Mononuclear cell (primary cell): ENCODE measurements at regions not wholly inside any gene's neighbourhood (a gene's known extent, or its start where the extent isn't known, plus 50 kb on each side); places are given as distances from the start of the nearest gene placed in this dataset.

Experiments used
- H3K27me3 ChIP-seq: 2 replicates; pipeline ENCODE4 v1.6.0; 2011; ENCODE audit warnings: low read length, control low read depth; ENCODE audit not compliant: insufficient read depth
- H3K4me1 ChIP-seq: 2 replicates; pipeline ENCODE4 v1.5.1; 2011; ENCODE audit warnings: mild to moderate bottlenecking, low read length, control low read depth; ENCODE audit not compliant: insufficient read depth
- H3K4me3 ChIP-seq: 2 replicates; pipeline ENCODE4 v1.5.1; 2011; ENCODE audit warnings: mild to moderate bottlenecking, low read length, moderate library complexity
- H3K9me3 ChIP-seq: 2 replicates; pipeline ENCODE4 v1.5.1; 2011; ENCODE audit warnings: low read depth, mild to moderate bottlenecking, control low read depth, low read length

DNA sequence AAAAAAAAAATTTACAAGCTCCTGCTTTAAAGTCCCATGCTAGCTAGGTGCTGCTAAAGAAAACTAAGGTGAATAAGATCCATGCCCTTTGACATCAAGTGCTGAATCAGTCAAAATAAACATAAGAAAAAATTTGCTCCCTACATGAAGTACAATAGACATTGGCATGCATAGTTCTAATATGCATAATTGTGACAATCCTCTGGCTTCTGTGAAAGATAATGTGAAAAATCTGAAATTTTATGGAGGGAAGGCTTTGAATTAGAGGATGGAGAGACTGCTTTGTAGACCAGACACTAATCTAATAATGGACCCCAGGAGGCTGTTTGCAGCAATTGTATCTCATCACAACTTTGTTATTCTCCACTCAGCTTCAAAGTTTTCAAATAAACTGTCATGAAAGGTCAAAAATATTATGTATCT is 127.9 kb upstream of the CDK1 start:
- Histone ChIP-seq H3K4me1 (no peaks in the 10 kb centered on the region), H3K4me3 (no peak overlapping the region)

DNA sequence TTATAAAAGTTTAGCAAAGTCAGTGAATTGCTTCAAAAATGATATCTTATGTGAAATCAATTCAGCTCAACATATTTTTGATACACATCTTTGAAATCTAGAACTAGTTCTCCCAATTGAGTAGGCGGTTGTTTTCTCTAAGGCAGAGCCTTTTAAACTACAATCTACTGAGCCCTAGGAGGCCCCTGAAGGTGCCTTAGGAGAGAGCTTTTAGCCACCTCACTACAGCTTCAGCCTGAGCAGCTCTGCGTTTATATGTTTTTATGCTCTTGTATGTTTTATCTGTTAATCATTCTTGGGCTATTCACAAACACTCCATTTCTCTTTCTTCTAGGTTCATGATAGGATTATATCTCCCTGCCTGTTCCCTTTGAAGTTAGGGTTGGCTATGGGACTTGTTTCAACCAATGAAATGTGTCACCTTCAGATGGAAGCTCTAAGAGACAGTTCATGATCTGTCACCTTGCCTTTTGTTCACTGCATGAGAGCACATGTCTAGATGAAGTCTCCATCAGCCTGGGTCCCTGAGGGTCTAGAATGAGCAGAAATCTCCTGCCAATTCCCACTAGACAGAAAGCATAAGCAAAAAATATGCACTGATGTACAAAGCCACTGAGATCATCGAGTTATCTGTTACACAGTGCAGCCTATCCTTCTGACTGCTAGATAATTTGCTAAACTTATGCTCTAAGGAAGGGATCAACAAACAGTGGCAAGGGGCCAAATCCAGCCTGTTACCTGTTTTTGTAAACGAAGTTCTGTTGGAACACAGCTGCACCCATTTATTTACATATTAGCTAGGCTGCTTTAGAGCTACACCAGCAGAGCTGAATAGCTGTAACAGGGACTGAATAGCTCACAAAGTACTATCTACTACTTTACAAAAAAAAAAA is 128.5 kb upstream of the CDK1 start:
- no peak overlapping the region for H3K4me3 ChIP-seq
- no peaks in the 10 kb centered on the region for H3K27me3 ChIP-seq
- H3K4me1 ChIP-seq, result no peaks in the 10 kb centered on the region

More for the DNA sequence above, 127.9 kb upstream of the CDK1 start:
- Histone ChIP-seq H3K27me3 (no peaks in the 10 kb centered on the region), H3K9me3 (no peaks in the 10 kb centered on the region)

DNA sequence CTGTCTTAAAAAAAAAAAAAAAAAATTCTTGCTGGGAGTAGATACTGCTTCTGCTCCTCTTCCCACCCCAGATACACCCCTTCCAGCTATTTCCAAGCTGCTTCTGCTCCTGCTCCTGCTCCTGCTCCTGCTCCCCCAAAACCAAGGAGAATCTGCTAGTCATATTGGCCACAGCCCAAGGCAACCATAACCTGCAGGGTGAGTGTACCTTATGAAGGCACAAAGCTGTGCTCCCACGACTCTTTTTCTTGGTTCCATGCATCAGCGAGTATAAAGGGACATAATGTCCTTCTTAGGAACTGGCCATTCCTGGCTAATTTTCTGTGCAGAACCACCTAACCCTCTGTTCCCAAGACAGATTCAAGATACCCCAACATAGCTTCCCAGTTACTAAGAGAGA is 129.5 kb upstream of the CDK1 start:
- Histone ChIP-seq H3K9me3 (no peaks in the 10 kb centered on the region), H3K4me1 (no peaks in the 10 kb centered on the region), H3K27me3 (no peaks in the 10 kb centered on the region), H3K4me3 (no peak overlapping the region)

More for the DNA sequence above, 128.5 kb upstream of the CDK1 start:
- no peaks in the 10 kb centered on the region for H3K9me3 ChIP-seq

DNA sequence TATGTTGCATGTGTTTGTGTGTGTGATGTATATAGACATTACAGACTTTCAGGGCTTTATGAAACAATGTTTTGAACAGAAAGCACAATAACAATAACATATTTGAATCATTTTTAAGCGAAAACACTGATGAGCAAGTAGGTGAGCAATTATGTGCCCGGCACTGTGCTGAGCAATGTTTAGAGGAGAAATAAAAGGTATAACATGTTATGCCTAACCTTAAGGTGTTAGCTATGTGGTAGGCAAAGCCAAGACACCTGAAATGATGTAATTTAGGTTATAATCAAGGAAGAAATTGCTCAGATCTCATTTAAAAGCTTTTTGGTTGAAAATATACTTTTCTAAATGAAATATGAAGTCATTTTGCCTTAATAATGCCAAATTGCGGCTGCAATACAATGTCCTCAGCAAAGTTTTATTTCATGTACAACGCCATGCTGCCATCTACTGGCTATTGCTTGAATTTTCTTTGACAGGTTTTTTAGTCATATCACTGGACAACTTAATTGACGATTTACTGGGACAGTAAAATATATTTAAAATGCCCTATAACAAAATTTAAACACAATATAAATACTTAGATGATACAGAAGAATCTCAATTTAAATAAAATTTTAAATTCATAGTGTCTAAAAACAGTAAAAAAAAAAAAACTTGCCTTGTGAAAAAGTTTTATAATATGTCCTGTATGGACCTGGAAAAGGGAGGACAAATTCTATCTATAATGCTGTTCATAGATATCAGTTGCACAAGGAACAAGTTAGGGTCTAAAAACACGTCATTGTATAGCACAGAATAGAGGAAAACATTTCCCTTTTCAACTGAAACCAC is 131.1 kb upstream of the CDK1 start:
- Histone ChIP-seq H3K9me3 (no peaks in the 10 kb centered on the region), H3K4me1 (no peaks in the 10 kb centered on the region), H3K4me3 (no peak overlapping the region), H3K27me3 (no peaks in the 10 kb centered on the region)

DNA sequence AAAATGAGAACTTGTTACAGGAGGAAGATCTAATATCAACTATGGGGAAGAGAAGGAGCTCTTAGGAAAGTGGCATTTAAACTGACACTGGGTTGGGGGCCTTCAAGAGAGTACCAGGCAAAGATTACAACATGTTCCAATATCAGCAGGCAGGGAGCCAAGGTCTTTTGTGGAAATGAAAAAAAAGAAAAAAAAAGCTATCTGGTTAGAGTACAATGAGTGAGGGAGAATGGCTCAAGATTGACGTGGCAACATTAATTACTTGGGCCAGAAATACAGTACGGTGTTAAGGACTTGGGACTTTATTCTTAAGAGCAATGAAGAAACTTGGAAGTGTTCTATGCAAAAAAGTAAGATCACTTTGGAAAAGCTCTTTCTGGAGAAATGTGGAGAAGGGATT is 132.3 kb upstream of the CDK1 start:
- no peaks in the 10 kb centered on the region for H3K4me1 ChIP-seq
- no peaks in the 10 kb centered on the region for H3K9me3 ChIP-seq
- no peaks in the 10 kb centered on the region for H3K27me3 ChIP-seq
- H3K4me3 ChIP-seq, result no peak overlapping the region

DNA sequence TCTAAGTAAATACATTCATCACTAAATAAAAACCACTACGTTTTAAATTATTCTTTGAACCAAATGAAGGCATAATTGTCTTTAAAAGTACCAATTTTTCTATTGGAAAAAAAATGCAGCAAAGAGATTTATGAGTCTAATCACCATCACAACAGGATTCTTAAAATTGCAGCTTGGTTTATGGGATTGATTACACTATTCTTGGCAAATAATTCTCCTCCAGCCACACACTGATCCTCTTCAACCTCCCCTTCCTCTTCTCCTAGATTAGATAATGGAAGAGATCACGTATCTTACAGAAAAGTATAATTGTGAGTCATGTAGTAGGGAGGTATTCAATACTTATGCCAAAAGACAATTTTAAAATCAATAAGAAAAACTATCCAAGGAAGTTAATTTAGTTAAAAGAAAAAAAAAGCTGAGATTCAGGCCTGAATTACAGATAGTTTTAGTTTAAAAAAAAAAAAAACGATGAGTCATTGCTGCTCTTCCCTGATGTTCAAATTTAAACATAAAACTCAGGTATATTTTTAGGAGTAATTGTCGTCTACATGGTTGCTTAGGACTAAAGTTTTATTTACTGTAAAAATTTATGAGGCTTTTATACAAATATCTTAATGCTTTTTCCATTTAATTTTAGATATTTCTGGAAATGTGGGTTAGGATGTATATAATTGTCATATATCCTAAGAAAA is 133.7 kb upstream of the CDK1 start:
- H3K4me3 ChIP-seq, result no peak overlapping the region

DNA sequence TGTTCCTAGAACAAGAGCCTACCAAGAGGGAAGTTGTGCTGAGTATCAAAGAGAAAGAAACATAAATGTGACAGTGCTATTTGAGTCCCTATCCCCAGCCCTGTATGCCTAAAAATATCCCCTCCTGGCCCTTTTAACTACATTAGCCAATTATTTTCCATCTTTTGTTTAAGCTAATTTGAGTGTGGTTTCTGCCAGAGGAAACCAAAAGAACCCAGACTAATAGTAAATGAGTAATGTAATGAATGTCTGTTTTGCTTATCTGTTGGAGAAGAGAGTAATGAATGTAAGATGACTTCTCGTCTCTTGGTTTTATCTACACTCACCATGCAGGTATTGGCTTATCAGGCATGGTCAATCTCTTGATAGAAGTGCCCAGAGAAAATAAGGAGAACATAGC is 134.4 kb upstream of the CDK1 start:
- no peaks in the 10 kb centered on the region for H3K27me3 ChIP-seq
- H3K9me3 ChIP-seq, result no peaks in the 10 kb centered on the region
- H3K4me3 ChIP-seq, result no peak overlapping the region
- no peaks in the 10 kb centered on the region for H3K4me1 ChIP-seq

More for the DNA sequence above, 133.7 kb upstream of the CDK1 start:
- Histone ChIP-seq H3K9me3 (no peaks in the 10 kb centered on the region), H3K27me3 (no peaks in the 10 kb centered on the region), H3K4me1 (no peaks in the 10 kb centered on the region)

DNA sequence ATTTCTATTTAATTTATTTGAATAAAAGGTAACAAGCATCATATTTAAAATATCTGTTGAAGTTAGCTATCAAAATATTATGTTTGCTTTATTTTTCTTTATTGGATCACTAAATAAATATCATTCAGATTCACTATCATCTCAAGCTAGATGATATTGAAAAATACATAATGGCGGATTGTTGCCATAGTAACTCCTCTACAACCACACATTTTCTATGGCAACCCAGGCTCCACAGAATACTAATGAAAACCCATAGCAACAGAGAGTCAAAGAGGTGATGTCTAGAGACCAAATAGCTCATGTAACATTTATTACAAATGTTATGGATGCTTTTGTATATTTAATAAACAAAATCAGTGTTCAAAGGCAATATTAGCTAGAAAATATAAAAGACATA is 148.9 kb upstream of the CDK1 start:
- no peaks in the 10 kb centered on the region for H3K4me1 ChIP-seq
- no peaks in the 10 kb centered on the region for H3K27me3 ChIP-seq
- no peak overlapping the region for H3K4me3 ChIP-seq
- no peaks in the 10 kb centered on the region for H3K9me3 ChIP-seq

DNA sequence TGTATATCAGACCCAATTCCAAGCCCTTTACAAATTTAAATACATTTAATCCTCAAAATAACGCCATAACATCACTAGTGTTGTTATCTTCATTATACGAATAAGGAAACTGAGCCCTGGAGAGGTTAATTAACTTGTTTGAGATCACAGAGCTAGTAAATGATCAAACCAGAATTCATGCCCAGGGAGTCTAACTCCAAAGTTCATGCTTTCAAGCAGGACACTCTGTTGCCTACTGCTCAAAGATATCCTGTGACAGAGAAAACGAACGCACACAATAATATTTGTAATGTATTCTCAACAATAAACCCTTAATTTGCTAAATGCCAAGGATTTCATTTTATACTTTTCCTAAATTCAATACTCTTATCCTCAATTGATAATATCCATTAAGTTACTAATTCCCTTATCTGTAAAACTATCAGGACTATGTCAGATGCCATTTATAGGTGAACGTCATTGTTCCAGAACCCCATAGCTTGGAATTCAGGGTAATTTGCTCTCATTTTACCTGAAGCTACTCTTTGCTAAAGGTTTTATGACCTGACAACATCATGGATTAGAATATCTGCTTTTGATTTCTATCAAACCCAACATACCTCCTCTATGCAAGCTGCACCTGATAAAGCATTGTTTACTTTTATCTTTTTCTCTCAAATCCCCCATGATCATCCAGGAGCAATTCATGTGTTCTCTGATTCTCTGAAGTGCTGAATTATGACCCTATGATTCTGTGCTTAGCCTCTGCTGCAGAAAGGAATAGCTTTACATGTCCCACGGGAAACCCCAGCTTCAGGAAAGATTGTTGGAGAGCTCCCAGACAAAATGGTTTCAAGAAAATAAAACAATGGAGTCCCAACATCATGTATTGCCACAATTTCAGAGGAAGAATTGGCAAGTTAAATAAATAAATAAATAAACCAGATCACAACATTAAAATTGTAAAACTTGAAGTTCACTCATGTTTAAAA is 150.2 kb upstream of the CDK1 start:
- no peaks in the 10 kb centered on the region for H3K4me1 ChIP-seq
- no peaks in the 10 kb centered on the region for H3K27me3 ChIP-seq
- no peaks in the 10 kb centered on the region for H3K9me3 ChIP-seq
- H3K4me3 ChIP-seq, result no peak overlapping the region

DNA sequence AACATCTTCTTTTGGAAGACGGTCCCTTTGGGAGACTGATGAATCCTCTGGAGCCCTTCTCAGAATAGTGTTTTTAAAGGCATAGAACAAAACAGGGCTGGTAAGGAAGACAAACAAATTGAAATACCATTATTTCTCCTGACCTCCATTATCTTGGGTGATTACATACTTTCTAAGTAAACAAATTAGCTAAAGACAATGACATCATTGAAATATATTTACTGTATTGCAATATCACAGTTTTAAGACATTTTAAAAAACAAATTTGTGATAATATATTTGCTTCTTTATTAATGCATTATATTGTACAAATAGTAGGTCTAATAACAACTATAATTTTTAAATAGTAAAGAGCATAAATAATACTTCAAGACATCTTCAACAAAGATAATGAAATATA is 152.2 kb upstream of the CDK1 start:
- no peaks in the 10 kb centered on the region for H3K4me1 ChIP-seq
- H3K9me3 ChIP-seq, result no peaks in the 10 kb centered on the region
- no peak overlapping the region for H3K4me3 ChIP-seq
- H3K27me3 ChIP-seq, result no peaks in the 10 kb centered on the region

DNA sequence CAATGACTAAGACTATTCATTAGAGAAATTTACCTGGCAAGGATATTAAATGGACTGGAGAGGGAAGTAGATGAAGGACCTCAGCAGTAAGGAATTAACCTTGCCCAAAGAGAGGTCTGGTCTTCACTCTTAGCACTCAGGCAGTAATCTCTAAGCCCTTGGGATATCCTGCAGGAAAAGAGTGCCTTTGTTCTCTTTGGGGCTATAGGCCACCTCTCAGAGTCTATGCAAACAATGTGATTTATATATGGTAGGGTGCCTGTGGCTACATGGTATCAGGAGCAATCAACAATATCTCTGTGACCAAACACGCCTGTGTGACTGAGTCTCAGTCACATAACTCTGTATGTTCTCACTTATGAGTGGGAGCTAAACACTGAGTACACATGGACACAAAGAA is 154.7 kb upstream of the CDK1 start:
- no peaks in the 10 kb centered on the region for H3K9me3 ChIP-seq

DNA sequence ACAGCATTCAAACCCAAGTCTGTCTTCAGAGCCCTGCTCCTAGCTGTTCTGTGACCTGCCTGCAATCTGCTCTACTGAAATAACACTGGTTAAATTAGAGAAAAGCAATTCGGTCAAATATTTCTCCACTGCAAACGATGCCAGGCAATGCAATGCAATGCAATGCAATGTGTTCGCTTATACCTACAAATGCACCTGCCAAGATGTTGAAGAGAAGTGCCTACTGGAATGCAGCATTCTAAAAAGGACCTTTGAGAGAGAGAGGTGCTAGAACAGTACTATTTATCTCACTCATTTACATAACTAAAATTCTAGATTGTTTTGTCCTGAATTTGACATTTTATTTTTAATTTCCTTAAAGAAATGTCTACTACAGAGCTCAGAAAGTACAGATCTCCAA is 157.3 kb upstream of the CDK1 start:
- Histone ChIP-seq H3K4me3 (no peak overlapping the region), H3K9me3 (no peaks in the 10 kb centered on the region), H3K27me3 (no peaks in the 10 kb centered on the region), H3K4me1 (no peaks in the 10 kb centered on the region)

More for the DNA sequence above, 154.7 kb upstream of the CDK1 start:
- Histone ChIP-seq H3K4me3 (no peak overlapping the region), H3K27me3 (no peaks in the 10 kb centered on the region), H3K4me1 (no peaks in the 10 kb centered on the region)

DNA sequence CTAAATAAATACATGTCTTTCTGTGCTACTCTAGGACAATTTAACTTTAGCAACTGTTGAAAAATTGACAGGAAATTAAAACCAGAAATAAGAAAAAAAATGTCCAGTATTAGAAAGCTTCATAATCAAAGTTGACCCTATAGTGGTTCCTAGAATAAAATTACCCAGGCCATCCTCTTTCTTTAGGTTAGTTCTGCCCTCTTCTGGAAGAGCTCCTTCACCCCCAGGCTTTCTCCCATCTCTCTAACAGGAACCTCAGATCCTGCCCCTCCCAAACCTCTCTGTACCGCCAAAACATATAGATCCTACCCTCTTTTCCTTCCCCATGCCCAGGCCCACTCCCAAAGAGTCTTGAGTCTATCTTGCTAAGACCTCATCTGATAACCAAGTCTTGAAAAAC is 159.4 kb upstream of the CDK1 start:
- no peaks in the 10 kb centered on the region for H3K9me3 ChIP-seq
- no peaks in the 10 kb centered on the region for H3K4me1 ChIP-seq
- no peaks in the 10 kb centered on the region for H3K27me3 ChIP-seq
- H3K4me3 ChIP-seq, result no peak overlapping the region

DNA sequence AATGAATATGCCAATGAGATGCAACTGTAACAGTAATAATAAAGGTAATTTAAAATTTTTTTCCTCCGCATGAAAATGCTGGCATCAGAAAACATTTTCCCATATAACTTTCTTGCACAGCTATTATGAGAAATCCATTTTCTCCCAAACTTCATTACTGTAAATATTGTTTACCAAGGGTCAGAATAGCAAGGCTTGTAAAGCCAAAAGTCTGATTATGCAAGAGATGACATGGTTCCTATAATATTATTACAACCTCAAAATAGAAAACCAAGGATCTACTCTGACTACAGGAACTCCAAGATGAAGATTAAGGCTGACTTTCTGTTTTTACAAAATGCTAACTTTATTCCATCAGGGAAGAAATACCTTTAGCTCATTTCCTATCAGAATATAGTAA is 162.7 kb upstream of the CDK1 start:
- H3K27me3 ChIP-seq, result no peaks in the 10 kb centered on the region
- no peaks in the 10 kb centered on the region for H3K4me1 ChIP-seq
- H3K4me3 ChIP-seq, result no peak overlapping the region
- no peaks in the 10 kb centered on the region for H3K9me3 ChIP-seq
